Uterus (tissue), 3 donors: ENCODE measurements at regions not wholly inside any gene's neighbourhood (a gene's known extent, or its start where the extent isn't known, plus 50 kb on each side); places are given as distances from the start of the nearest gene placed in this dataset.

Experiments used
- DNase-seq, 2 donors: peaks; one replicate each; pipeline ENCODE4 v3.0.0-alpha.2; 2019 to 2020
- H3K27ac ChIP-seq, 2 donors: fragments of 200-600 bp; sonication (generic); 1 replicate in 1 of 2; 2 replicates in 1 of 2; pipeline ENCODE4 v1.5.1; 2016 to 2018
- H3K27me3 ChIP-seq, 2 donors: fragments of 200-600 bp; sonication (generic); one replicate each; pipeline ENCODE4 v1.5.1; 2018 to 2019; ENCODE audit warnings: control low read depth in 1 of 2
- H3K36me3 ChIP-seq, 2 donors: fragments of 200-600 bp; sonication (generic); one replicate each; pipeline ENCODE4 v1.5.1; 2019; ENCODE audit warnings: control low read depth in 1 of 2
- H3K4me1 ChIP-seq, 2 donors: fragments of 200-600 bp; sonication (generic); one replicate each; pipeline ENCODE4 v1.5.1; 2018 to 2019; ENCODE audit warnings: control low read depth in 1 of 2
- H3K4me3 ChIP-seq, 2 donors: fragments of 200-600 bp; sonication (generic); 1 replicate in 1 of 2; 2 replicates in 1 of 2; pipeline ENCODE4 v1.5.1; 2018 to 2019; ENCODE audit warnings: mild to moderate bottlenecking in 1 of 2
- H3K9me3 ChIP-seq, 2 donors: fragments of 200-600 bp; sonication (generic); one replicate each; pipeline ENCODE4 v1.5.1; 2019; ENCODE audit warnings: control low read depth in 1 of 2
- POLR2A ChIP-seq, 2 donors: fragments of 450-650 bp; IDR thresholded peaks; one replicate each; pipeline ENCODE4 v1.6.1; 2016; ENCODE audit warnings: antibody characterized with exemption in 2 of 2, mild to moderate bottlenecking in 1 of 2, moderate library complexity in 1 of 2
- intact Hi-C: fragments of 100-400 bp; cut with DNase I; formaldehyde crosslinking; loops from one replicate; pipeline ENCODE4 v1.15.1; 2023; ENCODE audit warnings: low total_unique reads
- TF ChIP-seq, protein P1 (sequence below), 4 experiments: fragments of 200-600 bp in 2 of 4; fragments of 450-650 bp in 2 of 4; sonication (generic) in 2 of 4; IDR thresholded peaks; one replicate each; pipeline ENCODE4 v1.5.1; 2016 to 2019; ENCODE audit warnings: antibody characterized with exemption in 4 of 4, mild to moderate bottlenecking in 2 of 4, moderate library complexity in 1 of 4
- donor health status: DM: yes; HTN: yes; CAD: no.

DNA sequence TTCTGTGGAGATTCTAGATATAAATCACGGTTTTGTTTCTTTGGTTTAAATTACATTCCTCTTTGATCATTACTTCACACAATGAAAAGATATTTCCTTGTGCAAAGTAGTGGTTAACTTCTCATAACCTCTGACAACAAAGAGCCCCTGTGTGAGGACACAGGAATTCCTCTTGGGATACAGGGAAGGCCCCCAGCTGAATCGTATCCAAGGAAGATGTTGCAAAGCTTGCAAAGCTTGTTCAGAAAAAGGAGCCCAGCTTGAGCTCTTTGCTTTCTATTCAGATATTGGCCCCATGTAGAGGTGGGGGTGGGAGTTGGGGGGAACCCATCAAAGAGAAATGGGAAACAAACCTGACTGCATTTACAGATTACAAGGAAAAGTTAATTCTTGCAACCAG is 145.7 kb downstream of the RELL1 start:
- TF ChIP-seq, protein P1, sequence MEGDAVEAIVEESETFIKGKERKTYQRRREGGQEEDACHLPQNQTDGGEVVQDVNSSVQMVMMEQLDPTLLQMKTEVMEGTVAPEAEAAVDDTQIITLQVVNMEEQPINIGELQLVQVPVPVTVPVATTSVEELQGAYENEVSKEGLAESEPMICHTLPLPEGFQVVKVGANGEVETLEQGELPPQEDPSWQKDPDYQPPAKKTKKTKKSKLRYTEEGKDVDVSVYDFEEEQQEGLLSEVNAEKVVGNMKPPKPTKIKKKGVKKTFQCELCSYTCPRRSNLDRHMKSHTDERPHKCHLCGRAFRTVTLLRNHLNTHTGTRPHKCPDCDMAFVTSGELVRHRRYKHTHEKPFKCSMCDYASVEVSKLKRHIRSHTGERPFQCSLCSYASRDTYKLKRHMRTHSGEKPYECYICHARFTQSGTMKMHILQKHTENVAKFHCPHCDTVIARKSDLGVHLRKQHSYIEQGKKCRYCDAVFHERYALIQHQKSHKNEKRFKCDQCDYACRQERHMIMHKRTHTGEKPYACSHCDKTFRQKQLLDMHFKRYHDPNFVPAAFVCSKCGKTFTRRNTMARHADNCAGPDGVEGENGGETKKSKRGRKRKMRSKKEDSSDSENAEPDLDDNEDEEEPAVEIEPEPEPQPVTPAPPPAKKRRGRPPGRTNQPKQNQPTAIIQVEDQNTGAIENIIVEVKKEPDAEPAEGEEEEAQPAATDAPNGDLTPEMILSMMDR (IDR thresholded peaks at IDR 0.05), result no peak
- no peak for TF ChIP-seq POLR2A (IDR thresholded peaks at IDR 0.05)
- no peaks in the 10 kb centered on the region for H3K9me3 ChIP-seq
- no peaks in the 10 kb centered on the region for H3K27me3 ChIP-seq
- no peaks in the 10 kb centered on the region for H3K4me1 ChIP-seq
- no peak overlapping the region for H3K27ac ChIP-seq
- no peaks in the 10 kb centered on the region for H3K36me3 ChIP-seq
- intact Hi-C loops, result no loop called here
- DNase-seq, result no peak
- H3K4me3 ChIP-seq, result no peak overlapping the region

DNA sequence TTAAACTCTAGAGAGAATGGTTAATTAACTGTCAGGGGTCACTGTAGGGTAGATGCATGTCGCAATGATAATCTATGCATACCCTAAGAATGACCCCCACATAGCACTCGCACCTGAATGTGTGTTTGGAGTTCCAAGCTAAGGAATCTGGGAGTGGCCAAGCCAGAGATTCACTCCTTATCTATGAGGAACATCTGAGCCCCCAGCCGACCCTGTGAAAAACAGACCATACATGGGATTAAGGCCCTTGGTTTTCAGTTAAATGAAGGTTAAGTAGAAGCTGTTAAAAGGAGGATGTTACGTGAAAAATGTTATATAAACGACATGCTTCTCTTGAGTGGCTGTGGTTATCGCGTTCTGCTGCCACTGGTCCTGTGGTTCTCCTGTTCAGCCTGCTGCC is 147.2 kb downstream of the RELL1 start:
- no peak overlapping the region for H3K27ac ChIP-seq
- TF ChIP-seq, protein P1 (IDR thresholded peaks at IDR 0.05), result no peak
- TF ChIP-seq POLR2A (IDR thresholded peaks at IDR 0.05), result no peak
- intact Hi-C loops, result no loop called here
- no peak overlapping the region for H3K4me3 ChIP-seq
- no peaks in the 10 kb centered on the region for H3K4me1 ChIP-seq
- no peaks in the 10 kb centered on the region for H3K27me3 ChIP-seq
- DNase-seq, result no peak
- no peaks in the 10 kb centered on the region for H3K36me3 ChIP-seq
- no peaks in the 10 kb centered on the region for H3K9me3 ChIP-seq

DNA sequence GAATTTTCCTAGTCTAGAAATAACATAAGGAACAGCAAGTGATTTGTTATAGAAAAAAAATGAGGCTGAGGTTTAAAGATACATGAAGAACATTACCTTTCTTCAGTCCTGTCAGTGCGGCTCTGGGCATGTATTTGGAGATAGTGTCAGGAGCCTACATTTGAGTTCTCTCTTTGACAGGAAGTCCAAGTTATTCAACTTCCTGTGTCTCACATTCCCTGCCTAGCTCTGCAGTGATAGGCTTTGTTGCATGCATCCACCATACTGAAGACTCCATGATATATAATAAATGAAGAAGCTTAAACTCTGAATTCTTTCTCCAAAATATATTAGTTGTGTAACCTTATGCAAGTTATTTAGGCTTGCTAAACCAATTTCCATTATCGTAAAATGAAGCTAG is 148.7 kb downstream of the RELL1 start:
- TF ChIP-seq, protein P1 (IDR thresholded peaks at IDR 0.05), result no peak
- no peak for TF ChIP-seq POLR2A (IDR thresholded peaks at IDR 0.05)
- H3K27me3 ChIP-seq, result no peaks in the 10 kb centered on the region
- H3K4me3 ChIP-seq, result no peak overlapping the region
- H3K9me3 ChIP-seq, result no peaks in the 10 kb centered on the region
- H3K36me3 ChIP-seq, result no peaks in the 10 kb centered on the region
- no peak overlapping the region for H3K27ac ChIP-seq
- DNase-seq, result no peak
- no peaks in the 10 kb centered on the region for H3K4me1 ChIP-seq
- intact Hi-C loops, result no loop called here

DNA sequence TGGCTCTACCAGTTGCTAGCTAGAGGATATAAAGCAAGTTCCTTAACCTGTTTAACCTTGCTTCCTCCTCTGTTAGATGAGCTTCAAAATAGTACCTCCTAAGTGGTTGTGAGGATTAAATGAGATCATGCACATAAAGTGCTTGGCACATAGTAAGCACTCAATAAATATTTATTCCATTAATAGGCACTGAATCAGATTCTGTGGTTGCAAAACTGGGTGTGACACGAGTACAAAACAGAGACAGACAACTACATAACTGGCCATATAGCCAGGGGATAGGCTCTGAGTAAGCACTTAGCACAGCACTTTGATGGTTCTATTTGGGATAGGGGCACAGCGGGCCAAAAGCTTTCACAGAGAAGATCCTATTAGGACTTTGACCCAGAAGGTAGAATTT is 150.3 kb downstream of the RELL1 start:
- Histone ChIP-seq H3K36me3 (no peaks in the 10 kb centered on the region), H3K4me3 (no peak overlapping the region), H3K9me3 (no peaks in the 10 kb centered on the region), H3K4me1 (no peaks in the 10 kb centered on the region), H3K27me3 (no peaks in the 10 kb centered on the region), H3K27ac (no peak overlapping the region)
- TF ChIP-seq, protein P1 (IDR thresholded peaks at IDR 0.05), result no peak
- TF ChIP-seq POLR2A (IDR thresholded peaks at IDR 0.05), result no peak
- intact Hi-C loops, result no loop called here
- no peak for DNase-seq

DNA sequence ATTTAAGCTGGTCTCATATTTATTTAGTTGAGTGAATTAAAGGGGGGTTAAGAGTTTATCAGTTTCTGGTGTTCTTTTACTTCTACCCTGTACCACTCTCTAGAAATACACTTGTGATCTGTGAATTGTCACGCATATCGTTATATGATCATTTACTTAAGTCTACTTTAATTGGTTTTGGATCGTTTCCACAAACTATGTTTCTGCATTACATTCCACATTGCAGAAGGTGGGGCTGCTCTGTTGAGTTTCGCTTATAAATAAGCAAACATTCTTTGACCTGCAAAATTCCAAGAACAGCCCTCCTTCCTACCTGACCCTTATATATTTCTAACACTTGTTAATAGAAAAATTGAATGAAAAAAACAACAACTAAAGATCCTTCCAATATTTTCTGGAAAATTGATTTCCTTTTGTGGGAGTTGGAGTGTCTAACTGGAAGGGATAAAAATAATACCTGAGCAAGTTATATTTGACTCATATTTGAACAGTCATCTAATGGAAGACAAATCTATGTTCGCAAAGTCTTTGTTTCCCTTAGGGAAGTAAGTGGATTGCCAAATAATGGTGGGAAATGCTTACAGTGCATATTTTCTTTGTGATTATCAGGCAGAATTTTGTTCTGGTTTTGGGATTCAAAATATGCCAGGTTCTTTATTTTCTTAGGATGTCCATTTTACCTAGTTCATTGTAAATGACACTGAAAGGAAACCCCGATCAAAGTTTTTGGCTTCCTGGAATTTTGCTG is 152.7 kb downstream of the RELL1 start:
- Histone ChIP-seq H3K36me3 (no peaks in the 10 kb centered on the region), H3K27me3 (no peaks in the 10 kb centered on the region), H3K27ac (no peak overlapping the region), H3K4me3 (no peak overlapping the region), H3K9me3 (no peaks in the 10 kb centered on the region), H3K4me1 (no peaks in the 10 kb centered on the region)
- no peak for DNase-seq
- TF ChIP-seq, protein P1 (IDR thresholded peaks at IDR 0.05), result no peak
- no peak for TF ChIP-seq POLR2A (IDR thresholded peaks at IDR 0.05)
- intact Hi-C loops, result no loop called here
